Left ventricle myocardium superior (tissue), 1 donor: ENCODE measurements at regions not wholly inside any gene's neighbourhood (a gene's known extent, or its start where the extent isn't known, plus 50 kb on each side); places are given as distances from the start of the nearest gene placed in this dataset.

Source experiments
- ATAC-seq: fragments of 200-7000 bp; cut with Tn5 transposase; one replicate; pipeline ENCODE4 v1.9.1; 2020; ENCODE audit warnings: mild to moderate bottlenecking, moderate library complexity
- DNase-seq: peaks from one replicate; pipeline ENCODE4 v3.0.0-alpha.2; 2020
- intact Hi-C: fragments of 100-400 bp; cut with micrococcal nuclease; formaldehyde crosslinking; loops from one replicate; pipeline ENCODE4 v1.11.0; 2022
- donor health status: DM: no; HTN: yes; CAD: no; lungs with severe emphysema.

GRCh38 chr6:91031581-91031980, 444.7 kb upstream of the MAP3K7 start:
- ATAC-seq (no peak), DNase-seq (no peak)
- intact Hi-C loops, result no loop called here

- DNase-seq, result no peak
- ATAC-seq, result no peak
- intact Hi-C loops, result no loop called here
These were observed 442.3 kb upstream of the MAP3K7 start for GRCh38 chr6:91029211-91029610.

GRCh38 chr6:91023529-91023928, 436.7 kb upstream of the MAP3K7 start:
- intact Hi-C loops, result no loop called here
- ATAC-seq, result no peak

GRCh38 chr6:91020744-91021143, 433.9 kb upstream of the MAP3K7 start:
- intact Hi-C loops, result no loop called here
- DNase-seq (no peak), ATAC-seq (no peak)

More at GRCh38 chr6:91023529-91023928, 436.7 kb upstream of the MAP3K7 start:
- DNase-seq, result no peak

GRCh38 chr6:91018586-91018985, 431.7 kb upstream of the MAP3K7 start:
- ATAC-seq (no peak), DNase-seq (no peak)
- intact Hi-C loops, result no loop called here

- no peak for ATAC-seq
- DNase-seq, result no peak
- intact Hi-C loops, result no loop called here
These were observed 426.6 kb upstream of the MAP3K7 start for GRCh38 chr6:91013511-91013910.

- intact Hi-C loops, result no loop called here
- DNase-seq (no peak), ATAC-seq (no peak)
These were observed 410.2 kb upstream of the MAP3K7 start for GRCh38 chr6:90997076-90997475.

- DNase-seq (no peak), ATAC-seq (no peak)
- intact Hi-C loops, result no loop called here
These were observed 406.9 kb upstream of the MAP3K7 start for GRCh38 chr6:90993770-90994169.

- intact Hi-C loops, result no loop called here
- no peak for ATAC-seq
- no peak for DNase-seq
These were observed 402.9 kb upstream of the MAP3K7 start for GRCh38 chr6:90989763-90990162.

- DNase-seq (no peak), ATAC-seq (no peak)
- intact Hi-C loops, result no loop called here
These were observed 397.2 kb upstream of the MAP3K7 start for GRCh38 chr6:90984066-90984465.

- intact Hi-C loops, result no loop called here
- DNase-seq, result no peak
- no peak for ATAC-seq
These were observed 396.6 kb upstream of the MAP3K7 start for GRCh38 chr6:90983462-90983861.

GRCh38 chr6:90982581-90982980, 395.7 kb upstream of the MAP3K7 start:
- ATAC-seq, result no peak
- DNase-seq, result no peak
- intact Hi-C loops, result no loop called here

GRCh38 chr6:90982051-90982450, 395.2 kb upstream of the MAP3K7 start:
- ATAC-seq, result no peak
- intact Hi-C loops, result no loop called here
- DNase-seq, result no peak

GRCh38 chr6:90978046-90978445, 391.2 kb upstream of the MAP3K7 start:
- ATAC-seq (no peak), DNase-seq (no peak)
- intact Hi-C loops, result no loop called here

- no peak for ATAC-seq
- intact Hi-C loops, result no loop called here
These were observed 390.6 kb upstream of the MAP3K7 start for GRCh38 chr6:90977513-90977912.

GRCh38 chr6:90976341-90976740, 389.5 kb upstream of the MAP3K7 start:
- intact Hi-C loops, result no loop called here
- ATAC-seq (no peak), DNase-seq (no peak)

More at GRCh38 chr6:90977513-90977912, 390.6 kb upstream of the MAP3K7 start:
- DNase-seq, result no peak

- no peak for ATAC-seq
- intact Hi-C loops, result no loop called here
These were observed 388.9 kb upstream of the MAP3K7 start for GRCh38 chr6:90975741-90976140.

GRCh38 chr6:90973188-90973587, 386.3 kb upstream of the MAP3K7 start:
- intact Hi-C loops, result no loop called here
- DNase-seq (no peak), ATAC-seq (no peak)

More at GRCh38 chr6:90975741-90976140, 388.9 kb upstream of the MAP3K7 start:
- DNase-seq, result no peak

GRCh38 chr6:90970672-90971071, 383.8 kb upstream of the MAP3K7 start:
- no peak for ATAC-seq
- intact Hi-C loops, result no loop called here

GRCh38 chr6:90967471-90967870, 380.6 kb upstream of the MAP3K7 start:
- intact Hi-C loops, result no loop called here
- DNase-seq (no peak), ATAC-seq (no peak)

More at GRCh38 chr6:90970672-90971071, 383.8 kb upstream of the MAP3K7 start:
- DNase-seq, result no peak

GRCh38 chr6:90960324-90960723, 373.5 kb upstream of the MAP3K7 start:
- intact Hi-C loops, result no loop called here
- ATAC-seq, result no peak
- DNase-seq, result no peak

- intact Hi-C loops, result no loop called here
- ATAC-seq (no peak), DNase-seq (no peak)
These were observed 368.4 kb upstream of the MAP3K7 start for GRCh38 chr6:90955246-90955645.
